PC-3 (cell line): ENCODE measurements at regions not wholly inside any gene's neighbourhood (a gene's known extent, or its start where the extent isn't known, plus 50 kb on each side); places are given as distances from the start of the nearest gene placed in this dataset.
A peak's percentile ranks its signal among the peaks of the same experiment; 100 is the strongest.
"Not testable (repeated sequence)": the region's sequence is repeated elsewhere in the genome, so short reads cannot be mapped to it uniquely, and the experiment has no call there.

Experiments used
- ATAC-seq: fragments of 200-7000 bp; cut with Tn5 transposase; 2 replicates; pipeline ENCODE4 v1.9.1; 2020; ENCODE audit warnings: mild to moderate bottlenecking, moderate library complexity
- BruUV-seq: library from RNA; stranded (reverse); fragments of 400-500 nt; replicated peaks from 2 replicates; lab custom pipeline; 2021; lab: Mats Ljungman, UMichigan
- CTCF ChIA-PET: fragments of 300-600 bp; sonication (Branson Sonifier 250); formaldehyde crosslinking; loops from one replicate; lab custom pipeline; 2022; ENCODE audit warnings: antibody characterized with exemption; lab: Charles Lee
- POLR2A ChIA-PET: fragments of 300-600 bp; sonication (Branson Sonifier 250); formaldehyde crosslinking; loops from one replicate; lab custom pipeline; 2022; ENCODE audit warnings: antibody characterized with exemption; ENCODE audit not compliant: unreplicated experiment; lab: Charles Lee
- DNase-seq: peaks from one replicate; pipeline ENCODE4 v3.0.0-alpha.2; 2015
- H2AFZ ChIP-seq: fragments of 300-600 bp; sonication (generic); 2 replicates; pipeline ENCODE4 v1.6.0; 2016; ENCODE audit warnings: antibody characterized with exemption, low read length
- H3F3A ChIP-seq: fragments of 300-600 bp; sonication (generic); one replicate; pipeline ENCODE4 v1.6.0; 2017; ENCODE audit warnings: antibody characterized with exemption, low read length, control low read depth, mild to moderate bottlenecking; ENCODE audit not compliant: unreplicated experiment
- H3K27ac ChIP-seq: fragments of 300-600 bp; sonication (generic); 2 replicates; pipeline ENCODE4 v1.5.1; 2016; ENCODE audit warnings: mild to moderate bottlenecking, low read length
- H3K27me3 ChIP-seq: fragments of 300-600 bp; sonication (generic); 2 replicates; pipeline ENCODE4 v1.6.1; 2016; ENCODE audit warnings: low read length, mixed read lengths
- H3K36me3 ChIP-seq: fragments of 300-600 bp; sonication (generic); 2 replicates; pipeline ENCODE4 v1.6.1; 2016; ENCODE audit warnings: low read depth, mixed run types, low read length, mixed read lengths
- H3K4me1 ChIP-seq: fragments of 300-600 bp; sonication (generic); 2 replicates; pipeline ENCODE4 v1.5.1; 2016; ENCODE audit warnings: low read length; ENCODE audit not compliant: insufficient read depth
- H3K4me2 ChIP-seq: fragments of 300-600 bp; sonication (generic); 2 replicates; pipeline ENCODE4 v1.6.0; 2016; ENCODE audit warnings: low read length
- H3K4me3 ChIP-seq: fragments of 300-600 bp; sonication (generic); 2 replicates; pipeline ENCODE4 v1.5.1; 2016; ENCODE audit warnings: mild to moderate bottlenecking, low read length, mixed read lengths
- H3K79me2 ChIP-seq: fragments of 300-600 bp; sonication (generic); 2 replicates; pipeline ENCODE4 v1.6.1; 2017; ENCODE audit warnings: low read length, mixed read lengths
- H3K9ac ChIP-seq: fragments of 300-600 bp; sonication (generic); 2 replicates; pipeline ENCODE4 v1.6.0; 2016; ENCODE audit warnings: mild to moderate bottlenecking, low read length
- H3K9me2 ChIP-seq: fragments of 300-600 bp; sonication (generic); replicated peaks from 2 replicates; pipeline ENCODE4 v1.6.1; 2016; ENCODE audit warnings: mixed run types, low read length, mixed read lengths
- H3K9me3 ChIP-seq: fragments of 300-600 bp; sonication (generic); 2 replicates; pipeline ENCODE4 v1.6.1; 2016; ENCODE audit warnings: low read length, mixed read lengths
- H4K20me1 ChIP-seq: fragments of 300-600 bp; sonication (generic); 2 replicates; pipeline ENCODE4 v1.6.1; 2016; ENCODE audit warnings: low read length, mixed read lengths
- intact Hi-C: fragments of 100-400 bp; cut with micrococcal nuclease; formaldehyde crosslinking; loops from 2 replicates; pipeline ENCODE4 v1.9.0; 2023

GRCh38 chr7:103223065-103223464, 74.2 kb upstream of the NAPEPLD start:
- H3K79me2 ChIP-seq, H3K4me1 ChIP-seq, H2AFZ ChIP-seq, H3K27ac ChIP-seq, H3K4me3 ChIP-seq, ATAC-seq, POLR2A ChIA-PET, H3F3A ChIP-seq, BruUV-seq, H4K20me1 ChIP-seq, H3K9me2 ChIP-seq, H3K4me2 ChIP-seq, DNase-seq, H3K9ac ChIP-seq, intact Hi-C loops, CTCF ChIA-PET, H3K27me3 ChIP-seq, H3K36me3 ChIP-seq, H3K9me3 ChIP-seq: not testable (repeated sequence)

GRCh38 chr7:103211049-103211448, 62.1 kb upstream of the NAPEPLD start:
- H3F3A ChIP-seq, POLR2A ChIA-PET, H3K4me3 ChIP-seq, H3K9ac ChIP-seq, CTCF ChIA-PET, H4K20me1 ChIP-seq, intact Hi-C loops, H3K27ac ChIP-seq, H3K9me3 ChIP-seq, BruUV-seq, H3K79me2 ChIP-seq, H3K4me1 ChIP-seq, H2AFZ ChIP-seq, H3K9me2 ChIP-seq, H3K4me2 ChIP-seq, H3K36me3 ChIP-seq, H3K27me3 ChIP-seq: not testable (repeated sequence)
- ATAC-seq (peak; percentile 91), DNase-seq (peak; percentile 31)

GRCh38 chr7:103199191-103199590, 50.3 kb upstream of the NAPEPLD start:
- H3K4me2 ChIP-seq, H3K36me3 ChIP-seq, H3K27ac ChIP-seq, CTCF ChIA-PET, H2AFZ ChIP-seq, H3K4me1 ChIP-seq, H3K9me3 ChIP-seq, POLR2A ChIA-PET, BruUV-seq, H4K20me1 ChIP-seq, H3K79me2 ChIP-seq, H3F3A ChIP-seq, H3K27me3 ChIP-seq, H3K4me3 ChIP-seq, intact Hi-C loops, H3K9me2 ChIP-seq, H3K9ac ChIP-seq: not testable (repeated sequence)
- DNase-seq (peak; percentile 59), ATAC-seq (peak; percentile 98)
